CD4-positive, alpha-beta T cell treated with Interleukin-15 for 4 hours (primary cell): ENCODE measurements at regions not wholly inside any gene's neighbourhood (a gene's known extent, or its start where the extent isn't known, plus 50 kb on each side); places are given as distances from the start of the nearest gene placed in this dataset.
"Not testable (repeated sequence)": the region's sequence is repeated elsewhere in the genome, so short reads cannot be mapped to it uniquely, and the experiment has no call there.

ENCODE experiments used
- DNase-seq: peaks from one replicate; pipeline ENCODE4 v3.0.0-alpha.2; 2020; ENCODE audit warnings: low spot score

GRCh38 chr10:118805146-118805545 lies 50.4 kb upstream of the CACUL1 start:
- no peak for DNase-seq

GRCh38 chr10:118807512-118808305 lies 52.9 kb upstream of the CACUL1 start:
- no peak for DNase-seq

- no peak for DNase-seq
Measured at GRCh38 chr10:118808601-118809356, 54.0 kb upstream of the CACUL1 start.

- DNase-seq: no peak
Measured at GRCh38 chr10:118809357-118810220, 54.8 kb upstream of the CACUL1 start.

- DNase-seq: no peak
Measured at GRCh38 chr10:118810796-118811505, 56.2 kb upstream of the CACUL1 start.

GRCh38 chr10:118811675-118812392 lies 57.1 kb upstream of the CACUL1 start:
- DNase-seq: no peak

- no peak for DNase-seq
Measured at GRCh38 chr10:118812393-118812740, 57.6 kb upstream of the CACUL1 start.

- not testable (repeated sequence) for DNase-seq
Measured at GRCh38 chr10:118813001-118813400, 58.2 kb upstream of the CACUL1 start.

GRCh38 chr10:118816471-118817168 lies 61.9 kb upstream of the CACUL1 start:
- no peak for DNase-seq

- DNase-seq: no peak
Measured at GRCh38 chr10:118817328-118818068, 62.7 kb upstream of the CACUL1 start.

- DNase-seq: no peak
Measured at GRCh38 chr10:118818621-118819221, 64.0 kb upstream of the CACUL1 start.

- no peak for DNase-seq
Measured at GRCh38 chr10:118820326-118821116, 65.8 kb upstream of the CACUL1 start.

GRCh38 chr10:118823256-118823907 lies 68.6 kb upstream of the CACUL1 start:
- no peak for DNase-seq

- no peak for DNase-seq
Measured at GRCh38 chr10:118827053-118827452, 72.3 kb upstream of the CACUL1 start.

- DNase-seq: no peak
Measured at GRCh38 chr10:118827466-118828155, 72.8 kb upstream of the CACUL1 start.

- no peak for DNase-seq
Measured at GRCh38 chr10:118832241-118832651, 77.5 kb upstream of the CACUL1 start.

GRCh38 chr10:118834370-118834769 lies 79.6 kb upstream of the CACUL1 start:
- DNase-seq: not testable (repeated sequence)
